ENCODE measurements at regions not wholly inside any gene's neighbourhood (a gene's known extent, or its start where the extent isn't known, plus 50 kb on each side); places are given as distances from the start of the nearest gene placed in this dataset.

GRCh38 chr17:55654821-55655220 lies 67.8 kb downstream of the TMEM100 start:
- Histone ChIP-seq H3K9me3 (ENCODE audit: control insufficient read depth, insufficient read depth, low read length) (no peaks in the 10 kb centered on the region), H3K27me3 (ENCODE audit: control insufficient read depth, insufficient read depth, low read length) (no peaks in the 10 kb centered on the region), H3K27ac (ENCODE audit: low read depth, low read length) (no peak overlapping the region), H3K4me3 (ENCODE audit: low read depth, low read length) (no peak overlapping the region)
- no peak for DNase-seq (ENCODE audit: low read depth, low spot score)
- POLR2A ChIA-PET: no interaction called here
- no peak for TF ChIP-seq CTCF (IDR thresholded peaks at IDR 0.05; ENCODE audit: low read depth, low read length)
- CTCF ChIA-PET: interaction anchor here (1.3 to 1.6 kb wide), 2 partner anchors 14 to 53 kb away, joined by 4 to 6 read pairs; no protein-coding TSS in a partner anchor

- Histone ChIP-seq H3K27me3 (ENCODE audit: control insufficient read depth, insufficient read depth, low read length) (no peaks in the 10 kb centered on the region), H3K27ac (ENCODE audit: low read depth, low read length) (no peak overlapping the region), H3K9me3 (ENCODE audit: control insufficient read depth, insufficient read depth, low read length) (no peaks in the 10 kb centered on the region), H3K4me3 (ENCODE audit: low read depth, low read length) (no peak overlapping the region)
- POLR2A ChIA-PET: no interaction called here
- TF ChIP-seq CTCF (IDR thresholded peaks at IDR 0.05; ENCODE audit: low read depth, low read length): no peak
- no peak for DNase-seq (ENCODE audit: low read depth, low spot score)
- CTCF ChIA-PET: interaction anchor here (1.6 kb wide), 1 partner anchor 13 kb away, joined by 6 read pairs; no protein-coding TSS in a partner anchor
These were observed 68.6 kb downstream of the TMEM100 start for GRCh38 chr17:55654022-55654421.

- no peak overlapping the region for H3K27ac ChIP-seq (ENCODE audit: low read depth, low read length)
- no peak for DNase-seq (ENCODE audit: low read depth, low spot score)
- POLR2A ChIA-PET: no interaction called here
- H3K27me3 ChIP-seq (ENCODE audit: control insufficient read depth, insufficient read depth, low read length): no peaks in the 10 kb centered on the region
- H3K9me3 ChIP-seq (ENCODE audit: control insufficient read depth, insufficient read depth, low read length): no peaks in the 10 kb centered on the region
- CTCF ChIA-PET: interaction anchor here (0.9 to 1.0 kb wide), 2 partner anchors 11 to 129 kb away, joined by 3 read pairs; no protein-coding TSS in a partner anchor
- no peak for TF ChIP-seq CTCF (IDR thresholded peaks at IDR 0.05; ENCODE audit: low read depth, low read length)
- no peak overlapping the region for H3K4me3 ChIP-seq (ENCODE audit: low read depth, low read length)
These were observed 69.8 kb downstream of the TMEM100 start for GRCh38 chr17:55652825-55653224.

GRCh38 chr17:55652114-55652823 lies 70.4 kb downstream of the TMEM100 start:
- Histone ChIP-seq H3K9me3 (ENCODE audit: control insufficient read depth, insufficient read depth, low read length) (no peaks in the 10 kb centered on the region), H3K4me3 (ENCODE audit: low read depth, low read length) (no peak overlapping the region), H3K27ac (ENCODE audit: low read depth, low read length) (no peak overlapping the region), H3K27me3 (ENCODE audit: control insufficient read depth, insufficient read depth, low read length) (no peaks in the 10 kb centered on the region)
- POLR2A ChIA-PET: no interaction called here
- CTCF ChIA-PET: interaction anchor here (1.4 kb wide), 1 partner anchor 10 kb away, joined by 4 read pairs; no protein-coding TSS in a partner anchor
- DNase-seq (ENCODE audit: low read depth, low spot score): no peak
- TF ChIP-seq CTCF (IDR thresholded peaks at IDR 0.05; ENCODE audit: low read depth, low read length): no peak

GRCh38 chr17:55649957-55650597 lies 72.6 kb downstream of the TMEM100 start:
- Histone ChIP-seq H3K27ac (ENCODE audit: low read depth, low read length) (no peak overlapping the region), H3K27me3 (ENCODE audit: control insufficient read depth, insufficient read depth, low read length) (peaks cover 2% of the 10 kb centered on the region), H3K9me3 (ENCODE audit: control insufficient read depth, insufficient read depth, low read length) (no peaks in the 10 kb centered on the region), H3K4me3 (ENCODE audit: low read depth, low read length) (no peak overlapping the region)
- POLR2A ChIA-PET: no interaction called here
- CTCF ChIA-PET: no interaction called here
- no peak for TF ChIP-seq CTCF (IDR thresholded peaks at IDR 0.05; ENCODE audit: low read depth, low read length)
- DNase-seq (ENCODE audit: low read depth, low spot score): no peak

Data from AG04450 (cell line).